Progenitor cell of endocrine pancreas (in vitro differentiated cells): ENCODE measurements at regions not wholly inside any gene's neighbourhood (a gene's known extent, or its start where the extent isn't known, plus 50 kb on each side); places are given as distances from the start of the nearest gene placed in this dataset.

ENCODE experiments used
- DNase-seq: peaks from one replicate; pipeline ENCODE4 v3.0.0; 2021; ENCODE audit warnings: low spot score; ENCODE audit not compliant: unreplicated experiment
- H3K27ac Mint-ChIP-seq: 2 replicates; pipeline ENCODE4 v1.8.0; 2021; ENCODE audit warnings: mild to moderate bottlenecking, moderate library complexity, mixed read lengths
- H3K27me3 Mint-ChIP-seq: 2 replicates; pipeline ENCODE4 v1.8.0; 2021; ENCODE audit warnings: mixed read lengths
- H3K36me3 Mint-ChIP-seq: 2 replicates; pipeline ENCODE4 v1.8.0; 2022; ENCODE audit warnings: mixed read lengths; ENCODE audit not compliant: insufficient read depth
- H3K4me1 Mint-ChIP-seq: 2 replicates; pipeline ENCODE4 v1.8.0; 2021; ENCODE audit warnings: low read depth, mixed read lengths
- H3K4me3 Mint-ChIP-seq: 2 replicates; pipeline ENCODE4 v1.8.0; 2021; ENCODE audit warnings: low read depth, mild to moderate bottlenecking, moderate library complexity, mixed read lengths
- H3K9me3 Mint-ChIP-seq: 2 replicates; pipeline ENCODE4 v1.8.0; 2021; ENCODE audit warnings: low read depth, mixed read lengths
- CTCF ChIP-seq: fragments of 200-600 bp; sonication (generic); IDR thresholded peaks from one replicate; pipeline ENCODE4 v1.5.0; 2021; ENCODE audit warnings: antibody characterized with exemption, mild to moderate bottlenecking; ENCODE audit not compliant: unreplicated experiment

DNA sequence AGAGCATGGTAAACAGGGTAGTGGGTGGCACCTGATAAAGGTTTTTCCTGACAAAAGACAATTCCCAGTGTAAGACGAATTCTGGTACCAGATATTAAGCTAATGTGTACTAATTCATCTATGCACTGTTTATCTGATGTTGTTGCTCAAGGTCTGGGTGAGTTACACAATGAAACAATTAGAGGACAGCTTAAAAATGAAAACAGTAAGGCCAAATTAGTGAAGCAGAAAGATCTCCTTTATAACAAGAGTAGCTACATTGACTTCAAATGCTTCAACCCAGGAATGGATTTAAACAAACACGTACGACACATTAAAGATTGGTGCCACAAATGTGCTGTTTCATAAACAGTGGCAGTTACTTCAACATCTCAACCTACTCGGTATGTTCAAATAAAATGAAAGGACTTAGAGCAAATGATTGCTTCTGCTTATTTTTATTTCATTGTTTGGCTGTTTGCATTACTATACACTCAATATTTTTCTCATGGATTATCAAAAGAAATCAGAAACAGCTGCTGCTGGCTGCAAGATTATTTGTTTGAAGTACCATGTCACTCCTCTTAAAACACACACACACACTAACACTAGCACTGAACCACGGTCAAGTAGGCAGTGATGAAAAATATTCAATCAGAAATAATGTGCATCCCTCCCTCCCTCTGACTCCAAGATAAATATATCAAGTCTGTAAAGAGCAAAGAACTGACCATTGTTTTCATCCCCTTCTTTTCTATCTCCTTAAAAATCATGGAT is 94.4 kb upstream of the RND3 start:
- peaks cover 4% of the 10 kb centered on the region for H3K36me3 Mint-ChIP-seq
- no peak overlapping the region for H3K4me3 Mint-ChIP-seq
- no peaks in the 10 kb centered on the region for H3K27me3 Mint-ChIP-seq
- no peak overlapping the region for H3K27ac Mint-ChIP-seq
- no peak for DNase-seq
- H3K9me3 Mint-ChIP-seq: peaks cover 19% of the 10 kb centered on the region
- TF ChIP-seq CTCF: no peak
- no peaks in the 10 kb centered on the region for H3K4me1 Mint-ChIP-seq

DNA sequence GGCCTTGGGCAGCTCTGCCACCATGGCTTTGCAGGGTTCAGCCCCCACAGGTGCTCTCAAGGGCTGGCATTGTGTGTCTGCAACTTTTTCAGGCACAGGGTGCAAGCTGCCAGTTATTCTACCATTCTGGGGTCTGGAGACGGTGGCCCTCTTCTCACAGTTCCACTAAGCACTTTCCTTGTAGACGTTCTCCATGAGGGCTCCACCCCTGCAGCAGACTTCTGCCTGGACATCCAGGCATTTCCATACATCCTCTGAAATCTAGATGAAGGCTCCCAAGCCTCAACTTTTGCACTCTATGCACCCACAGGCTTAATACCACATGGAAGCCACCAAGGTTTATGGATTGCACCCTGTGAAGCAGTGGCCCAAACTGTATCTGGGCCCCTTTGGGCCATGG is 91.0 kb upstream of the RND3 start:
- H3K4me3 Mint-ChIP-seq: no peak overlapping the region

GRCh38 chr2:150575861-150576260 is 88.4 kb upstream of the RND3 start:
- Mint-ChIP-seq H3K27ac (no peak overlapping the region), H3K4me3 (no peak overlapping the region), H3K36me3 (peaks cover 4% of the 10 kb centered on the region), H3K9me3 (peaks cover 15% of the 10 kb centered on the region), H3K27me3 (no peaks in the 10 kb centered on the region), H3K4me1 (peaks cover 2% of the 10 kb centered on the region)
- DNase-seq: no peak
- TF ChIP-seq CTCF: no peak

More for the DNA sequence above, 91.0 kb upstream of the RND3 start:
- DNase-seq: no peak
- H3K27me3 Mint-ChIP-seq: no peaks in the 10 kb centered on the region
- peaks cover 4% of the 10 kb centered on the region for H3K36me3 Mint-ChIP-seq
- TF ChIP-seq CTCF: no peak
- H3K9me3 Mint-ChIP-seq: peaks cover 19% of the 10 kb centered on the region
- H3K27ac Mint-ChIP-seq: no peak overlapping the region
- no peaks in the 10 kb centered on the region for H3K4me1 Mint-ChIP-seq

- no peak overlapping the region for H3K27ac Mint-ChIP-seq
- peaks cover 5% of the 10 kb centered on the region for H3K9me3 Mint-ChIP-seq
These were observed 85.5 kb upstream of the RND3 start for GRCh38 chr2:150572961-150573395.

GRCh38 chr2:150572194-150572766 is 84.8 kb upstream of the RND3 start:
- Mint-ChIP-seq H3K27me3 (no peaks in the 10 kb centered on the region), H3K36me3 (no peaks in the 10 kb centered on the region), H3K4me1 (peaks cover 3% of the 10 kb centered on the region), H3K9me3 (no peaks in the 10 kb centered on the region), H3K4me3 (no peak overlapping the region), H3K27ac (no peak overlapping the region)
- no peak for TF ChIP-seq CTCF
- DNase-seq: no peak

More at GRCh38 chr2:150572961-150573395, 85.5 kb upstream of the RND3 start:
- DNase-seq: no peak
- Mint-ChIP-seq H3K36me3 (no peaks in the 10 kb centered on the region), H3K4me1 (peaks cover 3% of the 10 kb centered on the region), H3K27me3 (no peaks in the 10 kb centered on the region), H3K4me3 (no peak overlapping the region)
- TF ChIP-seq CTCF: no peak
